Esophagus mucosa (tissue), 1 donor: ENCODE measurements at regions not wholly inside any gene's neighbourhood (a gene's known extent, or its start where the extent isn't known, plus 50 kb on each side); places are given as distances from the start of the nearest gene placed in this dataset.

Experiments used
- ATAC-seq: fragments of 200-7000 bp; cut with Tn5 transposase; one replicate; pipeline ENCODE4 v1.9.1; 2020
- donor health status: DM: yes; HTN: yes; CAD: no.

DNA sequence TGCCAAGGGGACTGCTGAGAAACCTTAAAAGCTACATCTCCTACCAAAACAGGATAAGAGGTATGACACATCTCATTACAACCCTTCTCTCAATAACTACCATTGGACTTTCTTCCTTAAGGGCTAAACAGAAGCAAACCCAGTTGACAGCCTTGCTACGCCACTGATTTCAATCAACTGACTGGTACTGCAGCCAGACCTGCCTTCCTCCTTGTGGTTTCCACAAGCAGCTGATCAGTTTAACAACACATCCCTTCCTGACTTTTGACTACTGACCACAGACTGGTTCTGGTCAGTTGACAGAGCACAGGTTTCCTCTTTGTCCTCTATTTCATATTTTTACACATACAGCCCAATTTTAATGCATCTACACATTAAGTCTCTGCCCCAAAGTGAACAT is 108.8 kb downstream of the ADAMTS1 start:
- no peak for ATAC-seq

DNA sequence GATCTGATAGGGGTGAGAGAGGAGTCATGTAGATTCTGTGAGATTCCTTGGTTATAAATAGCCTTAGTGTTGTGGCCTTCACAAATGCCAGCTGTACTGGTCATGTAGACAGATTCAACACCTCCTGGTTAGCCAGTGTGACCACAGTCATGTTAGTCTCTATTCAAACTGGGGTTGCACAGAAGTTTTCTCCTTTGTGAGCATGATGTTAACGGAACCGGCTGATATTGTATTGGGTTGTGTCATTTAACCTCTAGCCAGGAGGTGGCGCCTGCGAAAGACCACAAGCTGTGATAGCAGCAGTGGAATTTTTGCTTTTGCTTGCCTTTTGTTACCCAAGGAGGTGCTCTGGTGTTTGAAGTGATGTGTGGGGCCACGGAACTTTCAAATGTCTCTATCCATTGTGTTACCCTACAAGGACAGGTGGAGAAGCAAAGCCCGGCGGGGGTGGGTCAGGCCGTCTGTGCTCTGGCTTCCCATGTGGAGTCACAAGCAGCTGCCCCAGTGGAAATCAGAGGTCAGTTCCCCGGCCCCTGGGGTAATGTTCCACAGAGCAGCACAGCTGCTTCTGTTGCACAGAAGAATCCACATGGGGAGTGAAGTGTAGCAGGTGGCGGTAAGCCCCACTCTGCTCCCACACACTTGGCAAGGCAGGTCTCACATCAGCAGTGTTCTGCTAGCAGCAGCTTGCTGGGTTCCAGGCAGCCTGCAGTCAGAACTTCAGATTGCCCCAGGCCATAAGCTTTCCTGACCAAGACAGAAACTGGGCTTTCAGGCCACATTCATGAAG is 112.6 kb downstream of the ADAMTS1 start:
- ATAC-seq: peak; percentile 38

DNA sequence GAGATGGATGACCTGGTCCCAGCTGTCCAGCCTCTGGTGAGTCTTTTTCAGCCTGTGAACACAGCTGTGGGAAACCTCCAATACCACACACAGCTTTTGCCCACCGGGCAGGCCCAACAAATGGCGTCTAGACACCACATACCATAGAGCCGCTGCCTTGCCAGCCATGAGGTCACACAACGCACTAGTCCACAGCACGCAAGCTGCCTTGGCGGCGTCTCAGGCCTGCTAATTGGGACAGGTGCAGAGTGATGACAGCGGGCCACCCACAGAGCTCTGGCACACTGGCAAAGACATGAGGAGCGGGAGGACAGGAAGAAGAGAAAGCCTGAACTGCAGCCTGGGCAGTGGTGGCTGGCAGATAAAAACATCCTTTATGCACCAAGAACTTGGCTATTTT is 125.5 kb downstream of the ADAMTS1 start:
- ATAC-seq: no peak

DNA sequence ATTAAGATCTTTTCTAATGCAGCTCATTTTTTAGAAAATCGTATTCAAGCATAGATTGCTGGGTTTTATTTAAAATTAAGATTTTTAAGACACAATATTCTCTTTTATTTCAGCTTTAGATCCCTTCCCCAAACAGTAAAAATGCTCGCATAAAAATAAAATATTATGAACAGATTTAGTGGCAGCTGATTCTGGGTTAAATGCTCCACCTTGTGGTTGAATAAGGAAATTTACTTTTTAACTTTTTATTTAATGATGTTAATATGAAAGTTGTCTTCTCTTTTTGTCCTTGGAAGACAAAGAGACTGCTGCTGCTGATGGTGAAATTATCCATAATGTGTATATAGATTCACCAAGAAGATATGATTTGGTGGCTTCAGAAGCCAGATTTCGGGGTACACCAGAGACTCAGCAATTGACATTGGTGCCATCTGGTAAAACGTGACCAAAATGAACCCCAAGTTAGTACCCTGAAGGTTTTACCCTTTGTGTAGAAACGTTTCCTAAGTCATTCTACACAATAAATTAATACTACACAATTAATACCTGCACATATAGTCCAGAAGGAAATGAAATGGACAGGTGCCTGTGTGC is 128.0 kb downstream of the ADAMTS1 start:
- ATAC-seq: no peak

DNA sequence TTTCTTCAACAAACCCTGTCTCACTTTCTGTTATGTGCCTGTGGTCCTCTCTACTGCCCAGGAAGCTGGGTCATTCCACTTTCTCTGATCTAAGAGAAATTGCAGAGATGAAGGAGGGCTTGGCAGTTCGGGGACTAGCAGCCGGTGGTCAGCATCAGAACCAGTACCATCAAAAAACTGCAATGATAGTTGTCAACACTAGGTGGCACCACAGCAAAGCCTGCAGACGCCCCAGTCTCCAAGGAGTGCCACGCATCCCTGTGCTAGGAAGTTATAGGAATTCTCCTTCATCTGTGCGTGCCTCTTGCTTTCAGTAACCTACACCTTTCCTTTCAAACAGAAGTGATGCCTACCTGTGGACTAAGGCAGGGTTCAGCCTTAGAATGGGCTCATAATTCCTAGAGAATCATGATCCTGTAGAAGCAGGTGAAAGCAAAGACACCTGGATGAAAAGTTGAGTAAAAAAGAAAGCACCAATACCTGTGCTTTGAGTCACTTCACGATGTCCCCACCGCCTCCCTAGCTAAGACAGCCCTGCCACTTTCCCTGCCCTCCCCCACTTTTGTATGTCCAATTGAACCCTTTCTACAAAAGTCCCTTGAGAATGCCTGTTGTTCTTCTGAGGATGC is 129.2 kb downstream of the ADAMTS1 start:
- peak; percentile 65 for ATAC-seq

DNA sequence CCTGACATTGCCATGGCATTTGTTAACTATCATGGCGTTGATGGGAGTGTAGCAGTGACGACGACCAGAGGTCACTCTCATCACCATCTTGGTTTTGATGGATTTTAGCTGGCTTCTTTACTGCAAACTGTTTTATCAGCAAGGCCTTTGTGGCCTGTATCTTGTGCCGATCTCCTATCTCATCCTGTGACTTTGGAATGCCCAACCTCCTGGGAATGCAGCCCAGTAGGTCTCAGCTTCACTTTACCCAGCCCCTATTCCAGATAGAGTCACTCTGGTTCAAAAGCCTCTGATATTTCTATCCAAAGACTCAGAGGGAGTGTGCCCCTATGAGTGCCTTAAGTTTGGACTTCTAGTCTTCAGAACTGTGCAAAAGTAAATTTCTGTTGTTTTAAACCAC is 130.1 kb downstream of the ADAMTS1 start:
- no peak for ATAC-seq

DNA sequence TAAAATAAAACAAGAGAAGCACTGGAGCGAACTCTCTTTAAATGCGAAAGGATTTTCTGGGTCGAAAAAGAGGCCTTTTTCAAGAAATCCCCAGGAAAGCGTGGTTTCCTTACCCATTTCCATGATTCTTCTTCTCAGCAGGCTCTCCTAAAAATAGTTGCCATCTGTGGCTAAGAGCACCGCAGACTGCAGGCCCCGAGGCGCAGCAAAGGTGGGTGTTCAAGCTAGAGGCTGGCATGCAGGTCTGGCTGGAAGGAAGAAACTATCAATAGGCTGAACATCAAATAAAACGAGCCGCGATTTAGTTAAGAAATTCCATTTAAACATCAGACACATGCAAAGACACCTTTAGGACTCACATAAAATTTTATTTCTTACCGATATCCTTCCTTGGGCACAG is 135.1 kb downstream of the ADAMTS1 start:
- ATAC-seq: no peak

DNA sequence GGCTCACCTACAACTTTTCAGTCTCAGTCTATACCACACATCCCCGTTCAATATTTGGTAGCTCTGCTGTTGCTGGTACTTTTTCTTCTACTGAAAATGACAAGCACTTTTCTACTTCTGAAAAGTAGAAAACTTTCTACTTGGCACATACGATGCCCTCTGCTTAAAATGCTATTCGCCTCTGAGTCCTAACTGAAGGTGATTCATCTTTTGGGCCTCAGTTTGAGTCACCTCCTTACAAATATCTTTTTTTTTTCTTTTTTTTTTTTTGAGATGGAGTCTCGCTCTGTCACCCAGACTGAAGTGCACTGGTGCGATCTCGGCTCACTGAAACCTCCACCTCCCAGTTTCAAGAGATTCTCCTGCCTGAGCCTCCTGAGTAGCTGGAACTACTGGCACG is 136.0 kb upstream of the CYYR1 start:
- ATAC-seq: no peak

DNA sequence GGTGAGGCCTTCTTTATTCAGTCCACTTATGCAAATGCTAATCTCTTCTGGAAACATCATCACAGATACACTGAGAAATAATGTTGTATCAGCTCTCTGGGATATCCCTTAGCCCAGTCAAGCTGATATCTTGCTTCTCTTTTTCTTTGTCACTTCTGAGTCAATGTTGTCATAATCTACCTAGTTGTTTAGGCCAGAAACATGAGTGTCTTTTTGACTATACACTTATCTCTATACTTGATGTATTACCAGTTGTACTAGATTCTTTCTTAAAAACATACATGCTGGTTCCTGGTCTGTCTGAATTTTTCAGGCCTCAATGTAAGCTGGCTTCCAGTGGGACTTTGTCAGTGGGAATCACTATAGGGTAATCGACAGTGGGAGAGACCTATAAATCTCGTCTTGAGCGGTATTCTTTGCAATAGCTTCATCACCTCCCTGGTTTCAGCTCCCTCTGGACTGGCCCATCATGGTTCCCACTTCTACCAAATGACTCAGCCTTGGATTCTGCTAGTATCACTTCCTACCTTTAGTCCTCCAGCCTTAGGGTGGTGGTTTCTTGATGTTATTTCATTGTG is 135.2 kb upstream of the CYYR1 start:
- no peak for ATAC-seq

DNA sequence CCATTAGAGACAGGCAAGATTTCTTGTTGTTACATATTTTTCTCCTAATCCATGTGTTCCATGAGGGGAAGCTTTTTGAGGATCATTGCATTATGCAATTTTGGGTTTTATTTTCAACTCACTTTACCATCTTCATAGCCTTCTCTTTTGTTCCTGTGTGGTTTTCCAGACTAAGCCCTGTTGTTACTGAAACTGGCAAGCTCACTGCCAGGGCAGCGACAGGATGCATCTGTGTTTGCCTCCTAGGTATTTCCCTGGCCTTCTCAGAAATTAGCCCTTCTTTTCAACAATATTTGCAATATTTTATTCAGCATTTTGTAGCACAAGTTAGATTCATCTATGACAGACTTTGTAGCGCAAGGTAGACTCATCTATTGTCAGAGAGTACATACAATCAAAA is 134.2 kb upstream of the CYYR1 start:
- ATAC-seq: no peak

DNA sequence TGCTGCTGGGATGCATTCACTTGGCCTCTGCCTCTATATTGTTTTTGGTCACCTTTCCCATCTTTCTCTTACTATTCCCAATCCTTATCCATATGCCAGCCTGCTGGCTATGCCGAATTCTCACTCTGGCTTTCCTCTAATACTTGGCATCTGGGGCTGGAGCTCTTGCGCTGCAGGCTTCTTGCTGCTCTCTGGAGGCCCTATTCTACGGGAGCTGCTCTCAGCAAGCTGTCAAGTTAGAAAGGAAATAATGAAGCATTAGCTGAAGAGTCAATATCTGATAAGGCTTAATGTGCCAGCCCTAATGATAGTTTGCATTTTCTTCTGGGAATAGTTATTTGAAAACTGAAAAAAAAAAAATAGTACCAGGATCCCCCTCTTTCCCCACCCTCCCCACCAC is 125.3 kb upstream of the CYYR1 start:
- no peak for ATAC-seq

DNA sequence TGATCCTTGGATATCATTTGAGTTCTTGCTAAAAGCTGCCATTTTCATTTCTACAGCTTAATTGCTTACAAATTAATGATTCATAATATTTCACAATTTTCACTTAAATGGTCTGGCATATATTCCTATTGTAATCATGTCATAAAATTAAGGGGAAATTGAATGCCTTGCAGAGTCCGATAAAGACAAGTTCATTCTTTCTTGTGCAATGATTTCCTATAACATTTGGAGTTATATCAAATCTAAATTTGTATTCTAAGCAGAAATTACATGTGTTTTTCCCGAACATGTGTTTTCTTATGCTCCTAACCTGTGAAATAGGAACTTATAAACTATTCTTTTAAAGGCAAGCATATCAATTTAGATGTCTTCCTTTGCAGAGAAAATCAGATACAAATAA is 118.3 kb upstream of the CYYR1 start:
- ATAC-seq: no peak

DNA sequence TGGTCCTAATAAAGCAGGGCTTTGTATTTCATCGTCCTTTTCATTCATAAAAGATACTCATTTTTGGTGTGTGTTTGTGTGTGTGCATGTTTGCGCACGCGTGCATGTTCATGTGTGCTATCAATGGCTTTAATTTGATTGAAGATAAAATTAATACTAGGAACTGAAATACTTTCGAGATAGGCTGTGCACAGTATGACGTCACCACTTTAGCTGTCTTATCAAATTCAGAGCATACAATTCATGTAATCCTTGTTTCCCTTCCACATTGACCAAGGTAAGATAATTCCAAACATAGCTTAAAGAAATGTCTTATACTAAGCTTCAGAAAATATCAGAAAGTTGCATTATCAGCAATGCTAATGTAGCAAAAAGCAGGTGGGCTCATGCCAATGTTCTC is 113.6 kb upstream of the CYYR1 start:
- ATAC-seq: no peak

DNA sequence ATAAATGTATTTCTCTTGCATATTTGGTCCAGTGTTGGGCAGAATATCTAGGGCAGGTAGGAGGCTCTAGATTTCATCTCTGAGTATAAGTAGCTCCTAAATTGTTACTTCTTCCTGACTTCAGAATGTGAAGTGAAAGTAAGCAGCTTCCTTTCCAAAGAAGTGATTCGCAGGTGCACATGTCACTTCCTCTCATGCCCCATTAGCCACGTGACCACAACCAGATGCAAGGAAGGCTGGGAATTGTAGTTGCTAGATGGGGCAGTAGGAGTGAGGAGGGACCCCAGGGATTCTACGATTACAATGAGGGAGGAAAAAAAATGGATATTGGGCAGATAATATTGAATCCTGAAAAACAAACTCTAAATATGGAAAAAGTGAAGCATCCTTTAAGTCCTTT is 113.2 kb upstream of the CYYR1 start:
- ATAC-seq: peak; percentile 32

DNA sequence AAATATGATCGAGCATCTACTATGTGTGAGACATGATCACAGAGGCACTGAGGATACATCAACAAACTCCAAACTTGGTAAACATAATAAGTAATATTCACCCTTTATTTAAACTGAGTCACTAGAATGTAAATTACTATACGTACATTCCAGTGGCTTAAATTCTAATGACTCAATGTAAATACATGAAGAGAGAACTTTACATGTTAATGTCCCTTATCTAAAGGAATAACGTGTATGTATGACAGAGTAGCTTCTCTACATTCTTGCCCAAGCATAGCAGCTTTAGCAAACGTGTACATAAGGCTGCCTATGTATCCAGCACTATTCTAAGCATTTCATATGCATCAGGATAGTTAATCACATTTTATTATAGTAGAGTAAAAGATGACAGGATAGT is 111.8 kb upstream of the CYYR1 start:
- ATAC-seq: peak; percentile 48

DNA sequence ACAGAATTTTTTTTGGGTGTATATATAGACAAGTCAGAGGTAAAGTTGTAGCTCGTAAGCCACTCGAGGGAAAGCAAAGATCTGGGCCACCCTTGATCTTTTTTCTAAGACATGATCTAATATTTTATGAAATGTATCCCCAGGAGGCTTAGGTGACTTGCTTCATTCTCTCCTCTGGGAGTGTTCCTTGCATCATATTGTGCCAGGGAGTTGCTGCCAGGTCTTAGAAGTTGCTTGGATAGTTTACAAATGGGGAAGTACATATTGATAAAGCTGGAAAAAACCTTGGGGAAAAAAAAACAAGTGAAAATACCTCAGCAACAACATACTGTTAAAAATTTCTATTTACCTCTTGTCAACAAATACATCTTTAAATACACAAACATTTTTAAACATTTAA is 110.9 kb upstream of the CYYR1 start:
- ATAC-seq: no peak

DNA sequence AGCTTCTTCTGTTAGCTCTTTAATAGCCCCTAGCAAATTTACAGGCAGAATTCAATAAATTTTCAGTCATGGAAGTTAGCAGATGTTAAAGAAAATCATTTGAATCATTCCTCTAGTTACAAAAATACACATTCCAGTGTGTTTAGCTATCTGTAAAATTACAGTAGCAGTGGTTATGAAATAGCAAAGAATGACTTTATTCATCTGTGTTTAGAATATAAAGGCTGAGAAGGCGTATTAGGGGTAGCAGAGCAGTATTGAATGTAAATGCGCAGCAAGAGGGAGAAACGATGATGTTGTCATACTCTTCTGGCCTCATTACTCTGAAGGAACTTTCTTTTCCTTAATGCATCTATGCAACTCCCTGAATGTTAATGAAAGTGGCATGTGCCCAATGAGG is 106.2 kb upstream of the CYYR1 start:
- ATAC-seq: no peak

DNA sequence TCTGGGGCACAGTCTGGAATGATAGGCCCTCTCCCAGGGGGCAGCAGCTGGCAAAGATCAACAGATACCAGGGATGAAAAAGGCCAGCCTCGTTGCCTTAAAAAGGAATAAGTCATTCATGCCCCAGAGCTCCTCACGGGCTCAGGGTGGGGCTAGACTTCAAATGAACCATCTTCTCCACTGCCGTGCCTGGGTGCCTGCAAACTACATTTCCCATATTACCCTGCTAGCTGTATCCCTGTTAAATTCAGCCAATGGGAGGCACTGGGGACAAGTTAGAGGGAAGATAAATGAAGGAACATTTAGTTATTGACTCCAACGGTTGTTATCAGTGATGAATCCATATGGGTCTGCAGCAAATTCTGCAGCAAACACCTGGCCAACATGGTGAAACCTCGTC is 101.2 kb upstream of the CYYR1 start:
- ATAC-seq: no peak

DNA sequence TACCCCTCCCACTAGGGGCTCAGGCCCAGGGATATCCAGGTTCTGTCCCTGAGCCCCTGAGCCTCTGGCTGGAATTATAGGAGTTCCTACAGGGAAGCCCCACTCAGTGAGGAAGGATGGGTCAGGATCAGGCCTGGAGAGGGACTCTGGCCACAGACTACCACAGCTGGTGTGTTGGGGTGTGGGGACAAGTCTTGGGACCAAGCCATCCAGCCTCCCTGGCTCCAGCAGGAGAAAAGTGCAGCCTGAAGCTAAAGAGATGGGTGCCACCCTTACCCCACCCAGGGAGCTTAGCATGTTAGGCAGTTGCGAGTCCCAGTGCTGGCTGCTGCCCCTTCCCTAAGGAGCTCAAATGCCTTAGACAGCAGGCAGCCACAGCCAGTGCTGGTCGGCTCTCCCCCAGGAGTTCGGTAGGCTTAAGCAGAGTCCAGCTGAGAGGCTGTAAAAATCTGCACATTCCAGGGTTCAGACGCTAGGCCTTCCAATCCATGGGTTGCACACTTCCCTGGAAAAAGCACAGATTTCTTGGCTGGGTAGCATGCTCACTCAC is 96.2 kb upstream of the CYYR1 start:
- ATAC-seq: no peak

DNA sequence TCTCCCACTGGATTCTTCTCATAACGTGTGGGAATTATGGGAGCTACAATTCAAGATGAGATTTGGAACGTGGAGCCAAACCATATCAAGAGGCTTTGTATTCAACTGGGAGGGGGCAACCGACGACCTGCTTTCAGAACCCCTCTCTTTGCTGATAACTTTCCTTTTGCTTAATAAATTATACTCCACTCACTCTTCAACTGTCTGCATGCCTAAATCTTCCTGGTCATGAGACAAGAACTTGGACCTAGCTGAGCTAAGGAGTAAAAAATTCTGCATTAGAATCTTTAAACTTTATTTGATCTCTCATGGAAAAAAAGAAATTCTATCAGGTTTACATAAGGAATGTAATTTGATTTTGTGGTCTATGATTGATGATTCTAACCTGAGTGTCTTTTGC is 86.7 kb upstream of the CYYR1 start:
- no peak for ATAC-seq

DNA sequence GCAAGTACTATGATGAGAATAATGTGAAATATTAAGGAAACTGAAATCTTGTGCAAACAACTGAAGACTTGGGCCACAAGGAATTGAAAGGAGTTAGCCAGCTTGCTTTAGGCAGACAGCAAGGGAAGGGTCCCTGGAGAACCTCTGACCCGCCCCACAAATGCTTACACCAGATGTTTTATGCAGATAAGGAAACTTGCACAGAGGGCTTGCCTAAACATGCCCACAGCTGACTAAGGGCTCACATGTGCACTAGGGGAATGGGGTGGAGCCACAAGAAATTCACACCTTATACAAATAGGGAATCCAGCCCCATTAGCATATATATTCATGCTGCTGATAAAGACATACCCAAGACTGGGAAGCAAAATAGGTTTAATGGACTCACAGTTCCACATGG is 86.1 kb upstream of the CYYR1 start:
- peak; percentile 39 for ATAC-seq

DNA sequence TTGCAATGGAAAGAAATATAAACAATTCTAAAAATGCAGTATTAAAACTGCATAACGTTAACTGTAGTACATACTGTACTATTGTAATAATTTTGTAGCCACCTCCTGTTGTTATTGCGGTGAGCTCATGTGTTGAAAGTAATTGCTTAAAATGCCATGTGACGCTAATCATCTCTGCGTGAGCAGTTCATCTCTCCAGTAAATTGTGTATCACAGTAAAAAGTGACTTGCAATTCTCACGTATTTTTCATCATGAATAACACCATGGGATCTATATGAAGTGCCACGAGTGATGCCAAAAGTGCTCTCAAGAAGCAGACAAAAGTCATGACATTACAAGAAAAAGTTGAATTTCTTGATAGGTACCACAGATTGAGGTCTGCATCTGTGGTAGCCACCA is 82.4 kb upstream of the CYYR1 start:
- no peak for ATAC-seq

DNA sequence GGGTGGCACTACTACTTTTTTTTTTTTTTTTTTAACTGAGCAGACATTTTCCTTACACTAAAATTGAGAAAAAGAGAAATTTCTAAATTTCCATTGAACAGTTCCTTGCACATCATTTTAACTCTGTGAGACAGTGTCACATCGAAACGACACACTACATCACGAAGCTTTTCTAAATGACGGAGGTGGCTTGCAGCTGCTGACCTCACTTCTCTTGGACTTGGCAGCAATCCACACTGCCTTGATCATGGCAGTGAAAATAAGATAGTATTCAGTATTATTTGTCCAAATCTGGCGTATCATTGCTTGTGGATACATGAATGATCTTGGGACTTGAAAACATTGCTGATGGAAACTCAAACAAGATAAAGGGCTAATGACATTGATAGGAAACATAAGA is 80.3 kb upstream of the CYYR1 start:
- no peak for ATAC-seq

DNA sequence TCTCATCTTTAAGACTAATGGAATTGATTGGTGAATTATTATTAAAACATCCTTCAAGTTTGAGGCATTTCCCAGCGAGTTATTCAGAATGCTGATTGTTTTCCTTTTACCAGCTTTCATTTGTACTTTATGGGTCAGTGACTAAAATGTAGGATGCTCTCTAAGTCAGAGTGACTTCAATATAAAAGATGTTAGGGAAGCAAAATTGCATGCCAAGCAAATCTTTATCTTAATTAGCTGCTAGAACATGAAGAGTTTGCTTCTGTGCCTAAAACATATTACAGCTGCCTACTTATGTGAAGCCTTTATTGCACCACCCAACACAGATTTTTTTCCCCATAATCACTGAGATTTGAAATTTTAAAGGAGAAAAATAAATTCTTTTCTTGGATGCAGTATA is 79.8 kb upstream of the CYYR1 start:
- no peak for ATAC-seq
